Smooth muscle cell (in vitro differentiated cells): ENCODE measurements at regions not wholly inside any gene's neighbourhood (a gene's known extent, or its start where the extent isn't known, plus 50 kb on each side); places are given as distances from the start of the nearest gene placed in this dataset.
"Not testable (repeated sequence)": the region's sequence is repeated elsewhere in the genome, so short reads cannot be mapped to it uniquely, and the experiment has no call there.

Experiments used
- DNase-seq: peaks from one replicate; lab custom pipeline; 2025; ENCODE audit not compliant: unreplicated experiment; lab: John Stamatoyannopoulos, UW
- H2AFZ ChIP-seq: fragments of 200-600 bp; sonication (generic); 2 replicates; pipeline ENCODE4 v1.6.0; 2016; ENCODE audit warnings: antibody characterized with exemption, low read depth, mild to moderate bottlenecking
- H3F3A ChIP-seq: fragments of 200-600 bp; sonication (generic); 2 replicates; pipeline ENCODE4 v1.6.0; 2017; ENCODE audit warnings: antibody characterized with exemption, low read depth
- H3K27ac ChIP-seq: fragments of 200-600 bp; sonication (generic); 2 replicates; pipeline ENCODE4 v1.5.1; 2016; ENCODE audit warnings: low read depth, mild to moderate bottlenecking
- H3K27me3 ChIP-seq: fragments of 200-600 bp; sonication (generic); 2 replicates; pipeline ENCODE4 v1.6.1; 2016; ENCODE audit warnings: low read depth, mild to moderate bottlenecking
- H3K36me3 ChIP-seq: fragments of 200-600 bp; sonication (generic); 2 replicates; pipeline ENCODE4 v1.5.1; 2016; ENCODE audit warnings: low read depth
- H3K4me1 ChIP-seq: fragments of 200-600 bp; sonication (generic); 2 replicates; pipeline ENCODE4 v1.5.1; 2016; ENCODE audit warnings: low read depth
- H3K4me2 ChIP-seq: fragments of 200-600 bp; sonication (generic); 2 replicates; pipeline ENCODE4 v1.6.0; 2016; ENCODE audit warnings: mild to moderate bottlenecking
- H3K4me3 ChIP-seq: fragments of 200-600 bp; sonication (generic); 2 replicates; pipeline ENCODE4 v1.5.1; 2016; ENCODE audit warnings: mild to moderate bottlenecking
- H3K79me2 ChIP-seq: fragments of 200-600 bp; sonication (generic); 2 replicates; pipeline ENCODE4 v1.6.0; 2016; ENCODE audit warnings: low read depth, mild to moderate bottlenecking
- H3K9ac ChIP-seq: fragments of 200-600 bp; sonication (generic); 2 replicates; pipeline ENCODE4 v1.6.0; 2016; ENCODE audit warnings: low read depth
- H3K9me3 ChIP-seq: fragments of 200-600 bp; sonication (generic); replicated peaks from 2 replicates; pipeline ENCODE4 v1.5.1; 2016; ENCODE audit warnings: low read depth
- H4K20me1 ChIP-seq: fragments of 200-600 bp; sonication (generic); 2 replicates; pipeline ENCODE4 v1.6.0; 2016; ENCODE audit warnings: low read depth
- WGBS: methylation state at CpG from one replicate; pipeline ENCODE4 v1.1.7; 2016; ENCODE audit warnings: low lambda C conversion rate; 5-methylcytosine and 5-hydroxymethylcytosine counted together
- TF ChIP-seq, protein P1 (sequence below): fragments of 200-600 bp; sonication (generic); IDR thresholded peaks from 2 replicates; pipeline ENCODE4 v1.5.1; 2017; ENCODE audit warnings: borderline replicate concordance, mild to moderate bottlenecking, antibody characterized with exemption; ENCODE audit not compliant: insufficient read depth, poor library complexity, severe bottlenecking

GRCh38 chr2:131738996-131739434 is 211.3 kb downstream of the CCDC74A start:
- WGBS = 86% methylated on average over 1 of the region's 1 CpG
- not testable (repeated sequence) for DNase-seq, H3K9ac ChIP-seq, H4K20me1 ChIP-seq, H3K9me3 ChIP-seq, H3K79me2 ChIP-seq, H3K36me3 ChIP-seq, H3K27ac ChIP-seq, H3K4me1 ChIP-seq, H2AFZ ChIP-seq, H3K27me3 ChIP-seq, H3K4me3 ChIP-seq, H3F3A ChIP-seq, H3K4me2 ChIP-seq

DNA sequence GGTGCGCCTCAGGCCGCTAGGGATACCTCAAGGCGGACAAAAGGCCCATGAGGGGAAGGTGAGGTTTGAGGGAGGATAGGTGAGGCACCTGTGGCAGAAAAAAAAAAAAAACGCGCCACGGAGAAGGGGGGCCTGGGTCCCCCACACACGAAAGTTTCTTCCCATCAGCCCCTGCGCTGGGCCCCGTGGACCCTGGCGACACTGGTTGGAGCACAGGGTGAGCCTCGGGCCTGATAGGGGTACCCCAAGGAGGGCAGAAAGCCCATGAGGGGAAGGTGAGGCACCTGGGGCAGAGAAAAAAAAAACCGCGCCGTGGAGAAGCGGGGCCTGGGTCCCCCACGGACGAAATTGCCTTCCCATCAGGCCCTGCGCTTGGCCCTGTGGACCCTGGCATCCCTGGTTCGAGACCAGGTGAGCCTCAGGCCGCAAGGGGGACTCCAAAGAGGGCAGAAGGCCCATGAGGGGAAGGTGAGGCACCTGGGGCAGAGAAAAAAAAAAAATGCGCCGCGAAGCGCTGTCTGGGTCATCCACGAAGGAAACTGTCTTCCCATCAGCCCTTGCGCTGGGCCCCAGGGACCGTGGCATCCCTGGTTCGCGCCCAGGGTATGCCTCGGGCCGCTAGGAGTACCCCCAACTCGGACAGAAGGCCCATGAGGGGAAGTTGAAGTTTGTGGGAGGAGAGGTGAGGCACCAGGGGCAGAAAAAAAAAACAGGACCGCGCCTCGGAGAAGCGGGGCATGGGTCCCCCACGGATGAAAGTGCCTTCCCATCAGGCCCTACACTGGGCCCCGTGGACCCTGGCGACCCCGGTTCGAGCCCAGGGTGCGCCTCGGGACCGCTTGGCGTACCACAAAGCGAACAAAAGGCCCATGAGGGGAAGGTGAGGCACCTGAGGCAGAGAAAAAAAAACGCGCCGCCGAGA is 226.2 kb downstream of the CCDC74A start:
- 95% methylated on average over 49 of the region's 50 CpGs for WGBS
- no peak for DNase-seq
- Histone ChIP-seq H3K27me3 (no peaks in the 10 kb centered on the region), H2AFZ (no peak overlapping the region), H3K9me3 (no peaks in the 10 kb centered on the region), H3K27ac (no peak overlapping the region), H3K4me1 (no peaks in the 10 kb centered on the region), H3K79me2 (no peaks in the 10 kb centered on the region), H3K4me2 (no peak overlapping the region), H3K9ac (no peak overlapping the region), H4K20me1 (no peaks in the 10 kb centered on the region), H3K36me3 (no peaks in the 10 kb centered on the region), H3K4me3 (no peak overlapping the region), H3F3A (no peaks in the 10 kb centered on the region)
- TF ChIP-seq, protein P1, sequence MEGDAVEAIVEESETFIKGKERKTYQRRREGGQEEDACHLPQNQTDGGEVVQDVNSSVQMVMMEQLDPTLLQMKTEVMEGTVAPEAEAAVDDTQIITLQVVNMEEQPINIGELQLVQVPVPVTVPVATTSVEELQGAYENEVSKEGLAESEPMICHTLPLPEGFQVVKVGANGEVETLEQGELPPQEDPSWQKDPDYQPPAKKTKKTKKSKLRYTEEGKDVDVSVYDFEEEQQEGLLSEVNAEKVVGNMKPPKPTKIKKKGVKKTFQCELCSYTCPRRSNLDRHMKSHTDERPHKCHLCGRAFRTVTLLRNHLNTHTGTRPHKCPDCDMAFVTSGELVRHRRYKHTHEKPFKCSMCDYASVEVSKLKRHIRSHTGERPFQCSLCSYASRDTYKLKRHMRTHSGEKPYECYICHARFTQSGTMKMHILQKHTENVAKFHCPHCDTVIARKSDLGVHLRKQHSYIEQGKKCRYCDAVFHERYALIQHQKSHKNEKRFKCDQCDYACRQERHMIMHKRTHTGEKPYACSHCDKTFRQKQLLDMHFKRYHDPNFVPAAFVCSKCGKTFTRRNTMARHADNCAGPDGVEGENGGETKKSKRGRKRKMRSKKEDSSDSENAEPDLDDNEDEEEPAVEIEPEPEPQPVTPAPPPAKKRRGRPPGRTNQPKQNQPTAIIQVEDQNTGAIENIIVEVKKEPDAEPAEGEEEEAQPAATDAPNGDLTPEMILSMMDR = no peak

DNA sequence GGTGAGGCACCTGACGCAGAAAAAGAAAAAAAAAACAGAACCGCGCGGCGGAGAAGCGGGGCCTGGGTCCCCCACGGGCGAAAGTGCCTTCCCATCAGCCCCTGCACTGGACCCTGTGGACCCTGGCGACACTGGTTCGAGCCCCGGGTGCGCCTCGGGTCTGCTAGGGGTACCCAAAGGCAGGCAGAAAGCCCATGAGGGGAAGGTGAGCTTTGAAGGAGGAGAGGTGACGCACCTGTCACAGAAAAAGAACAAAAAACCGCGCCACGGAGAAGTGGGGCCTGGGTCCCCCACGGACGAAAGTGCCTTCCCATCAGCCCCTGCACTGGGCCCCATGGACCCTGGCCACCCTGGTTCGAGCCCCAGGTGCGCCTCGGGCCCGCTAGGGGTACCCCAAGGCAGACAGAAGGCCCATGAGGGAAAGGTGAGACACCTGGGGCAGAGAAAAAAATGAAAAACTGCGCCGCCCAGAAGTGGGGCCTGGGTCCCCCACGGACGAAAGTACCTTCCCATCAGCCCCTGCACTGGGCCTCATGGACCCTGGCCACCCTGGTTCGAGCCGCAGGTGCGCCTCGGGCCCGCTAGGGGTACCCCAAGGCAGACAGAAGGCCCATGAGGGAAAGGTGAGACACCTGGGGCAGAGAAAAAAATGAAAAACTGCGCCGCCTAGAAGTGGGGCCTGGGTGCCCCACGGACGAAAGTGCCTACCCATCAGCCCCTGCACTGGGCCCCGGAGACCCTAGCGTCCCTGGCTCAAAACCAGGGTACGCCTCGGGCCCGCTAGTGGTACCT is 227.4 kb downstream of the CCDC74A start:
- no peak overlapping the region for H3K4me3 ChIP-seq
- no peak overlapping the region for H3K27ac ChIP-seq
- no peak overlapping the region for H3K9ac ChIP-seq

More for the DNA sequence above, 227.4 kb downstream of the CCDC74A start:
- Histone ChIP-seq H3K9me3 (no peaks in the 10 kb centered on the region), H3K36me3 (no peaks in the 10 kb centered on the region), H3K4me1 (no peaks in the 10 kb centered on the region), H3F3A (no peaks in the 10 kb centered on the region), H3K79me2 (no peaks in the 10 kb centered on the region), H2AFZ (no peak overlapping the region), H4K20me1 (no peaks in the 10 kb centered on the region), H3K4me2 (no peak overlapping the region), H3K27me3 (no peaks in the 10 kb centered on the region)
- no peak for DNase-seq
- 97% methylated on average over 41 of the region's 41 CpGs for WGBS
- TF ChIP-seq, protein P1 = no peak
